HG02610 (cell line): ENCODE measurements at regions not wholly inside any gene's neighbourhood (a gene's known extent, or its start where the extent isn't known, plus 50 kb on each side); places are given as distances from the start of the nearest gene placed in this dataset.
"Not testable (repeated sequence)": the region's sequence is repeated elsewhere in the genome, so short reads cannot be mapped to it uniquely, and the experiment has no call there.

ENCODE experiments used
- ATAC-seq: cut with Tn5 transposase; IDR thresholded peaks from one replicate; pipeline ENCODE4 v1.9.1; 2021; ENCODE audit warnings: mild to moderate bottlenecking, moderate library complexity; ENCODE audit not compliant: unreplicated experiment

DNA sequence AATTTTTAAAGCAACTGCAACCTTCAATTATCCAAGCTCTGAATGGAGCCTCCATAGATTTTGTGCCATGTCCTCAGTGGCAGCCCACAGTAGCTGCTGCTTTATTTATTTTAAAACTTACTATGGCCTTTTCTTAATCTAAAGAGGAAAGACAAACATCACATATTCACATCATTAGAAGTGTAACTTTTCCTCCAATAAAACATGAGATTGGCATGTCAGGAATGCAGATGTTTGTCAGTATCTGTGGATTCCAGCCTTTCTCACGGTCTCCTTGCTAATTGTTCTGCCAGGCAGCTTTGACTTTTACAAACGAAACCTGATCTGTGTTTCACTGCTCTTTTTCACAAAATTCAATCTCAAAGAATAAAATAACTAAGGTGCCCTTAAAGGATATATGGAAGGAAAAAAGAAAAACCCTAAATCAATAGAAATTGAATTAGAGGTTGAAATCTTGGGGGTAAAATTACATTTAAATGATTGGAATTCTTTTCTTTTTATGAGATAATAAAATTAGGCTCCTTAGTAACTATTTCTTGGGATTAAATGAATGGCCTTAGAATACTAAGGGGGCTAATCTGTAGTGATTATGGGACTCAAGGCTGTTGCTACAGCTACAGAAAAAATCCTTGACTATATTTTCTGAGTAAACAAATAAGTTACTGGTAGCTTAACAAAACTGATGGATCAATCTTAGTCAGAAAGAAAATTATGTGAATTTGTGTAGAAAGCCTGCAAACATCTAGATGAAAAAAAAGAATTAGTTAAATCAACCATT is 151.3 kb downstream of the RTL9 start:
- ATAC-seq, result no peak

GRCh38 chrX:110511238-110511637 is 152.6 kb downstream of the RTL9 start:
- ATAC-seq, result no peak

GRCh38 chrX:110512341-110512740 is 153.7 kb downstream of the RTL9 start:
- ATAC-seq, result no peak

DNA sequence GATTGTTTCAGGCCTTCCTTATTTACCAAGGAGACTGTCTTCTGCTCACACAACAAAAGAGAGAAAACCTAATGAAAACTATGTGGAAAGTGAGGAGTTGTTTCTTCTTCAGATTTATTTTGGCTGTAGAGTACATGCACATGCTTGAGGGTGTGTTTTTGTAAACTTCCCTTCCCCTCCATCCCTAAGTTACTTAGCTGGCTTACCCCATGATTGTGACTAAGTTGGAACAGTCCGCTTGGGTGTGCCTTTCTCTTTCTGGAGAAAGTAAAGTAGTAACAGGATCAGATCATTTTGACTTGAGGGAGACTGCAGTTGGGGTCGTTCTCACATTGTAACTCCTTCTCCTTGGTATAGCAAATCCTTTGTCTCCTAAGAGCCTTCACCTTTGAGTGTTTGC is 155.9 kb downstream of the RTL9 start:
- ATAC-seq, result no peak

- ATAC-seq, result no peak
These were observed 160.9 kb downstream of the RTL9 start for GRCh38 chrX:110519501-110519900.

DNA sequence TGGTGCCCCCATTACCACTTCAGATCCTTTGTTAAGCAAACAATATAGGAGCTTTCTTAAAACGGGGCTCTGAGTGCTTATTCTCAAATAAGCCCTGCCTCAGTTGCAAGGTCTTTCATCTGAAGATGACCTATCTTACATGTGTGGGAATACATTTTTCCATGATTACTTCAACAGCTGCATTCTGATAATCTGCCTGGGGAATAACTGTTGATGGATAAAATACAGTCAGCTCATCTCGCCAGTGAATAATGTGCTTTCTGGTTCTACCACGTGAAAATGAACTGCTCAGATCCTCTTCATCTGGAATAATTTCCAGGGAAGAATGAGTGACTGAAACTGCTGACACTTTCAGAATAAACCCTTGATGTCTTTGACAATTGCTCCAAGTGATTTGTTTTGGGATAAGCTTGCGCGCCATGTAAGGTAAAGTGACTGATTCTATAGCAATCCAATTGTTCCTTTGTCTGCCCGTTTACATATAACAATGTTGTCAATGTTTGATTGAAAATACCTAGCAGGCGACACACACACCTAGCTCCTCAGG is 161.3 kb downstream of the RTL9 start:
- no peak for ATAC-seq

DNA sequence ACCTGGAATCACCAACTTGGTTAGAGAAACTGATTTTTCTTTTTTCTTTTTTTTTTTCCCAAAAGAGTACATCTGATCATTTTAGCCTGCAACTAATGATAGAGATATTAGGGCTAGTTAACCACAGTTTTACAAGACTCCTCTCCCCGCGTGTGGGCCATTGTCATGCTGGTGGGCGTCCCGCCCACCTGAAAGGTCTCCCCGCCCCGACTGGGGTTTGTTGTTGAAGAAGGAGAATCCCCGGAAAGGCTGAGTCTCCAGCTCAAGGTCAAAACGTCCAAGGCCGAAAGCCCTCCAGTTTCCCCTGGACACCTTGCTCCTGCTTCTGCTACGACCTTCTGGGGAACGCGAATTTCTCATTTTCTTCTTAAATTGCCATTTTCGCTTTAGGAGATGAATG is 162.0 kb downstream of the RTL9 start:
- not testable (repeated sequence) for ATAC-seq

DNA sequence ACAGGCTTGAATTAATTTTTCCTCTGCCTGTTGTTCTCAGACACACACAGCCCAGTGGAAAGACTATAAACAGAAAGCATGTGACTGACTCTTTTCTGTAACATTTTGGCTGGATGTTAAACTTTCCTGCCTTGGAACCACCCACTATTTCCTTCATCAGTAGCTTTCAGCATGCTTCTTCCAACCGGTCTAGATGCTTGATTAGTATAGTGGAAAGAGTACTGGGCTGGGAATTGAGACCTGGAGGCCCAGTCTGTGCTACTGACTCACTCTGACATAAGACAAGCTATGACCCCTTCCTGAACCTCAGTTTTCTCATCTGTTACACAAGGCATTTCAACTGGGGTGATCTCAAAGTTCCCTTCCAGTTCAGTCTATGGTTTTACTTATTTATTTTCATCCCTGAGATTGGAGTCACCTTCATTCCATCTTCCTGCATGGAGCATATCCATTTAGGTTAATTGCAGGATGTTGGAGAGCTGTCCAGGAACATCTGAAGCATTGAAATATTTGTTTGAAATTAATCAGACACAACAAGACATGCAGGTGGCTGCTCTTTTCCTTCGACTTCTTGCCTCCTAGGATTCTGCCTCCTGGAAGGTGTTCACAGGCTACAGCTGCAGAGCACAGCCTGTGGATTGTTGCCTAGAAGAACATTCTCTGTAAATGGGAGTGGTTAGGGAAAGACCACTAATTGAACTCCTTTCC is 173.4 kb downstream of the RTL9 start:
- ATAC-seq, result no peak

DNA sequence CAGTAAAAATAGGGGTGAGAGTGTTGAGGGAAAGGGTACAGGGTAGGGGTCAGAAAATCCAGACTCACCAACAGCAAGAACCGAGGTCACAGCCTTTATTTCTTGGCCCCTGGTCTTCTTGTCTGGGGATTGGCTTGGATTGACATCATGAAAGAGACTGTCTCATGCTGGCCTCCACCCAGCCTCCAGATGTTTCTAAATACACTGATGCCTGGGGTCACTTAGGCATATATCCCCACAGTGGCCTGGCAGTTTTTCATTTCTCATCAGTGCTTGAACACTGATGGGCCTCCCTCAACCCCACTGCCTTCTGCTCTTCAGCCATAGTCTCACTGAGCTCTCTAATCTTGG is 173.9 kb downstream of the RTL9 start:
- ATAC-seq, result no peak

DNA sequence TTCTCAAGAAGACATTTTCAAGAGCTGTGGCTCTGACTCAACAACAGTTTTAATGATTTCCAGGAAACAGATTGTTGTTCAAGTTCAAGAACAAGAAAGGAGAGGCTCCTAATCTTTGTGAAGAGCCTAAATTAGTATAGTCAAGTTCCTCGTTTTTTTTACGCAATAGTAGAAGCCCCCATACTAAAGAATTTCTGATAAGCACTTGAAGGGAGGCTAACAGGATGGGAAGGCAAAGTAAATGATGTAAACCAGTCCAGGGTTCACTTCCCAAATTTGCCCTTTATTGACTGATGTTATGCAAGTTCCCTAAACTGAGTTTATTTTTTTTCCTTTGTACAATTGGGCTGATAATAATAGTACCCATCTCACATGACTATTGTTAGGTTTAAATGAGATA is 178.2 kb downstream of the RTL9 start:
- no peak for ATAC-seq

GRCh38 chrX:110541266-110541665 is 182.6 kb downstream of the RTL9 start:
- ATAC-seq, result no peak

GRCh38 chrX:110550854-110551253 is 192.2 kb downstream of the RTL9 start:
- not testable (repeated sequence) for ATAC-seq

DNA sequence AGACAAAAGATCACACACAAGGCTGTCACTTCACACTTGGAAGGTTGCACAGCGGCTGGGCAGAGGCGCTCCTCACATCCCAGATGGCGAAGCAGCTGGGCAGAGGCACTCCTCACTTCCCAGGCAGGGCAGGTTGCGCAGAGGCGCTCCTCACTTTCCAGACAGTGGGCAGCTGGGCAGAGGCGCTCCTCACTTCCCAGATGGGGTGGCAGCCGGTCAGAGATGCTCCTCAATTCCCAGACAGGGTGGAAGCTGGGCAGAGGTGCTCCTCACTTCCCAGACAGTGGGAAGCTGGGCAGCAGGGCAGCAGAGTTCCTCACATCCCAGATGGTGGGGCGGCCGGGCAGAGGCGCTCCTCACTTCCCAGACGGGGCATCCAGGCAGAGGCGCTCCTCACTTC is 199.2 kb downstream of the RTL9 start:
- no peak for ATAC-seq

- no peak for ATAC-seq
These were observed 199.8 kb downstream of the RTL9 start for GRCh38 chrX:110558406-110558805.

DNA sequence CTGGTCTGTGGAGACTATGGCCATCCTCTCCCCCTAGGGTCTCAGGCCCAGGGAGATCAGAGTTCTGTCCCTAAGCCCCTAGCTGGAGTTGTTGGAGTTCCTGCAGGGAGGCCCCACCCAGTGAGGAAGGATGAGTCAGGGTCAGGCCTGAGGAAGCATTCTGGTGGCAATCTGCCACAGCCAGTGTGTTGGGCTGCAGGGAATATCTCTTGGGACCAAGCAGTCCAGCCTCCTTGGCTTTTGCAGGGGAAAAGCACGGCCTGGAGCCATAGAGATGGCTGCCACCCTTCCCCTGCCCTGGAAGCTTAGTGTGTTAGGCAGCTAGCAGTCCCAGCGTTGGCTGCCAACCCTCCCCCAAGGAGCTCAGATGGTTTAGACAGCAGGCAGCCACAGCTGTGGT is 202.4 kb downstream of the RTL9 start:
- ATAC-seq, result no peak

DNA sequence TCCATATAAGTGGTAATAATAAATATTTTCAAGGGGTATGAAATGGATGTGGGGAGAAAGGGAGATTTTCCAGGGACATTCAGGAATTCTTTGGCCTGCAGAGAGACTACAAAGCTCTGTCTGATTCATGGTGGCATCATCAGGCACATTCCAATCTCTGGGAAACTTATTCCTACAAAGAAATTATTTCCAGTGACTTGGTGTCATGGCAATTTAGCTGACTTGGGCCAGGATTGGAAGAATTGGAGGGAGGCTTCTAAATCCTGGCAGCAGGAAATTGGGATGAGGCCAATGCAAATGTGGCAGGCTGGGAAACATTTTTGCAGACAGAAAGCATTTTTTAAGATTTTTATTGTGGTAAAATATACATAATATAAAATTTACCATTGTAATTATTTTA is 204.6 kb downstream of the RTL9 start:
- ATAC-seq, result no peak

GRCh38 chrX:110568441-110568840 is 209.8 kb downstream of the RTL9 start:
- no peak for ATAC-seq

- no peak for ATAC-seq
These were observed 210.9 kb downstream of the RTL9 start for GRCh38 chrX:110569506-110569905.

DNA sequence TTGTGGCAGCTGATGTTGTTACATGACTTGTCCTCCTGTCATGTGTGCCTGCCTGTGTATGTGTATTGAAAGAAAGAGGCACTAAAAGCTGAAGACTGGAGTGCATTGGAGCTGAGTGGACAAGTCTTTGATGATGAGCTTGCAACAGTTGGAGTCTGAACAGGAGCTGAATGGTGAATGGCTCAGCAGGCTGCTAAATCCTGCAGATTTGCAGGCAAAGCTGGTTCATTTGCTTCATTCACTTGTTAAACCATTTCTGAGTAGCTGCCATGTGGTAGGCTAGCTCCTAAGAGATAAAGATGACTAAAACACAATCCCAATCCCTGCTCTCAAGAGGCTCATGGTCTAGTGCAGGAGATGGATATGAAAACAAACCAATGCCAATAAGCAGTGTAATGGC is 217.3 kb downstream of the CHRDL1 start:
- ATAC-seq, result no peak

DNA sequence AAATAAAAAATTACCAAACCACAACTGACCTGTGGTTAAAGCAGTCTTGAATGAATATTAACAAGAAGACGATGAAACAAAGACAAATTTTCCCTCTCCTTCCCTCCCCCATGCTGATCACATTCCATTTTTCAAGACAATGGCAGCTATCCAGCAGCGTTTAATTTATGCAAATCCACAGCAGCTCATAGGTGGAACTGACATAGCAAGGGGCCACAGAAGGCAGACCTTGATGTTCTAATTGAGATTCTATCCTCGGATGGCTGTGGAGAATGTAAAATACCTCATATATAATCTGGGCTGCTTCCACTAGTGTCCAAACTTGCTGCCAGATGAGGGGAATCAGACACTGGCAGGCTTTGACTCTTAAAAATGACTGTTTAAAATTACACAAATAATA is 211.5 kb downstream of the CHRDL1 start:
- ATAC-seq, result no peak

DNA sequence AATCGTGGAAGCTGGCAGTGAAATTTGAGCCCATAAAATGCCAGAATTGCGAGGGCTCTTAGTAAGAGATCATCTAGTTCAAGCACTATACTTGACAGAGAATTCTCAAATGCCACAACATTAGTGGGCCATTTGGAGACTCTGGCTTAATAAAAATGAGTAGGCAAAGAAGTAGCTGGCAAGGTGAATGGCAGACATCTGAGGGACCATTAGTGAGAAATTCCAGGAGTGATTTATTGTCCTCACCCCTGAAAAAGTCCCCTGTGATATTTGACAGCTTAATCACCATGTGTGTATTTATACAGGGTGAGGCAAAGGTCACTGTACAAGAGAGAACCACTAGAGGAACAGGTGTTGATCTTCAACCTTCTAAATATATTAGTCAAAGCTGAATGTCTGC is 207.5 kb downstream of the CHRDL1 start:
- ATAC-seq, result no peak

GRCh38 chrX:110588853-110589252 is 206.8 kb downstream of the CHRDL1 start:
- no peak for ATAC-seq
